CD14-positive monocyte (primary cell): ENCODE measurements at regions not wholly inside any gene's neighbourhood (a gene's known extent, or its start where the extent isn't known, plus 50 kb on each side); places are given as distances from the start of the nearest gene placed in this dataset.
A peak's percentile ranks its signal among the peaks of the same experiment; 100 is the strongest.

Experiments used
- DNase-seq, 3 donors: peaks; one replicate each; pipeline ENCODE4 v3.0.0-alpha.2; 2011 to 2022
- H2AFZ ChIP-seq: 2 replicates; pipeline ENCODE4 v1.6.0; 2012; ENCODE audit warnings: mild to moderate bottlenecking, low read depth, low read length, inconsistent platforms; ENCODE audit not compliant: insufficient read depth, poor library complexity, severe bottlenecking
- H3K27ac ChIP-seq, 2 donors: 1 replicate in 1 of 2; 2 replicates in 1 of 2; pipeline ENCODE4 v1.5.1; 2012 to 2013; ENCODE audit warnings: low read length in 2 of 2, control low read depth in 1 of 2, inconsistent platforms in 1 of 2, low read depth in 1 of 2, mild to moderate bottlenecking in 1 of 2
- H3K27me3 ChIP-seq, 2 donors: one replicate each; pipeline versions ENCODE4 v1.6.0 to v1.6.1; 2011 to 2013; ENCODE audit warnings: low read length in 2 of 2; ENCODE audit not compliant: control insufficient read depth in 2 of 2, insufficient read depth in 2 of 2
- H3K36me3 ChIP-seq, 2 donors: replicated peaks in 1 of 2; 1 replicate in 1 of 2; 2 replicates in 1 of 2; pipeline versions ENCODE4 v1.5.1 to v1.6.1; 2012 to 2013; ENCODE audit warnings: low read length in 2 of 2, control low read depth in 1 of 2, inconsistent platforms in 1 of 2, mild to moderate bottlenecking in 1 of 2; ENCODE audit not compliant: insufficient read depth in 2 of 2, control insufficient read depth in 1 of 2
- H3K4me1 ChIP-seq, 2 donors: 1 replicate in 1 of 2; 2 replicates in 1 of 2; pipeline versions ENCODE4 v1.5.1 to v1.6.1; 2012 to 2013; ENCODE audit warnings: low read length in 2 of 2, control low read depth in 1 of 2, inconsistent platforms in 1 of 2, mild to moderate bottlenecking in 1 of 2, moderate library complexity in 1 of 2; ENCODE audit not compliant: insufficient read depth in 2 of 2, control insufficient read depth in 1 of 2
- H3K4me2 ChIP-seq: replicated peaks from 2 replicates; pipeline ENCODE3; 2012; ENCODE audit warnings: low read length, moderate library complexity, mild to moderate bottlenecking; ENCODE audit not compliant: poor library complexity, severe bottlenecking; ENCODE audit errors: extremely low read depth
- H3K4me3 ChIP-seq, 3 experiments: fragments of 200-600 bp in 1 of 3; sonication (generic) in 1 of 3; replicated peaks in 1 of 3; 1 replicate in 2 of 3; 2 replicates in 1 of 3; pipeline ENCODE4 v1.5.1; 2011 to 2013; ENCODE audit warnings: low read length in 3 of 3, mild to moderate bottlenecking in 3 of 3, control low read depth in 2 of 3, low read depth in 2 of 3, inconsistent platforms in 1 of 3, moderate library complexity in 1 of 3
- H3K79me2 ChIP-seq: 2 replicates; pipeline ENCODE4 v1.6.0; 2012; ENCODE audit warnings: mild to moderate bottlenecking, control low read depth, inconsistent platforms, low read length, moderate library complexity; ENCODE audit not compliant: insufficient read depth
- H3K9ac ChIP-seq: 2 replicates; pipeline ENCODE4 v1.6.0; 2017; ENCODE audit warnings: low read length, mild to moderate bottlenecking; ENCODE audit not compliant: insufficient read depth, poor library complexity, severe bottlenecking
- H3K9me3 ChIP-seq, 2 donors: replicated peaks in 1 of 2; 1 replicate in 1 of 2; 2 replicates in 1 of 2; pipeline versions ENCODE4 v1.5.1 to v1.6.1; 2012 to 2013; ENCODE audit warnings: low read length in 2 of 2, control low read depth in 1 of 2; ENCODE audit not compliant: control insufficient read depth in 1 of 2, insufficient read depth in 1 of 2
- H4K20me1 ChIP-seq: 2 replicates; pipeline ENCODE4 v1.6.0; 2012; ENCODE audit warnings: mild to moderate bottlenecking, low read length, control low read depth, moderate library complexity; ENCODE audit not compliant: insufficient read depth
- H3K27ac Mint-ChIP-seq, 7 donors: one replicate each; pipeline ENCODE4 v1.8.0; 2020; ENCODE audit warnings: mild to moderate bottlenecking in 7 of 7, mixed read lengths in 7 of 7, moderate library complexity in 6 of 7, inconsistent platforms in 2 of 7
- H3K27me3 Mint-ChIP-seq, 3 donors: one replicate each; pipeline ENCODE4 v1.8.0; 2021 to 2022; ENCODE audit warnings: low read depth in 3 of 3, mild to moderate bottlenecking in 3 of 3, mixed read lengths in 3 of 3, moderate library complexity in 3 of 3, inconsistent platforms in 1 of 3
- H3K36me3 Mint-ChIP-seq, 2 donors: one replicate each; pipeline ENCODE4 v1.8.0; 2020; ENCODE audit warnings: mixed read lengths in 2 of 2, inconsistent platforms in 1 of 2, mild to moderate bottlenecking in 1 of 2
- H3K4me1 Mint-ChIP-seq: one replicate; pipeline ENCODE4 v1.8.0; 2020; ENCODE audit warnings: mild to moderate bottlenecking, mixed read lengths
- H3K4me3 Mint-ChIP-seq, 2 donors: one replicate each; pipeline ENCODE4 v1.8.0; 2020; ENCODE audit warnings: mild to moderate bottlenecking in 2 of 2, mixed read lengths in 2 of 2, moderate library complexity in 1 of 2
- H3K9me3 Mint-ChIP-seq, 7 donors: one replicate each; pipeline ENCODE4 v1.8.0; 2020 to 2022; ENCODE audit warnings: mixed read lengths in 7 of 7, mild to moderate bottlenecking in 6 of 7, moderate library complexity in 6 of 7, inconsistent platforms in 2 of 7
- CTCF ChIP-seq: fragments of 200-600 bp; IDR thresholded peaks from one replicate; pipeline ENCODE4 v1.8.0; 2022; ENCODE audit warnings: antibody characterized with exemption, mild to moderate bottlenecking
- WGBS: methylation state at CpG from one replicate; pipeline ENCODE4 v1.1.5; 2013; ENCODE audit warnings: missing lambda C conversion rate; ENCODE audit not compliant: insufficient coverage; 5-methylcytosine and 5-hydroxymethylcytosine counted together
- intact Hi-C, 2 donors: fragments of 100-400 bp; cut with micrococcal nuclease; formaldehyde crosslinking; loops; one replicate each; pipeline versions ENCODE4 v1.15.0 to v1.15.1; 2023

- 74% methylated on average over 3 of the region's 7 CpGs for WGBS
- Mint-ChIP-seq H3K4me3 (no peak overlapping the region), H3K9me3 (no peaks in the 10 kb centered on the region), H3K27me3 (peaks cover 0 to 3% (median 1%) of the 10 kb centered on the region in 3 donors), H3K4me1 (no peaks in the 10 kb centered on the region), H3K36me3 (no peaks in the 10 kb centered on the region), H3K27ac (no peak overlapping the region)
- Histone ChIP-seq H3K79me2 (no peaks in the 10 kb centered on the region), H3K27ac (no peak overlapping the region), H3K4me3 (no peak overlapping the region), H3K27me3 (no peaks in the 10 kb centered on the region), H3K9me3 (peaks cover 0 to 14% of the 10 kb centered on the region in 2 donors), H3K4me1 (no peaks in the 10 kb centered on the region), H4K20me1 (no peaks in the 10 kb centered on the region), H3K9ac (no peak overlapping the region), H3K36me3 (no peaks in the 10 kb centered on the region), H2AFZ (no peak overlapping the region), H3K4me2 (no peak overlapping the region)
- intact Hi-C loops, result no loop called here
- DNase-seq, result no peak
- TF ChIP-seq CTCF, result no peak
Observed at GRCh38 chr16:26816266-26816665, 250.5 kb upstream of the C16orf82 start.

GRCh38 chr16:26816885-26817571, 249.7 kb upstream of the C16orf82 start:
- Histone ChIP-seq H2AFZ (no peak overlapping the region), H3K4me2 (no peak overlapping the region), H3K9ac (no peak overlapping the region), H3K27me3 (no peaks in the 10 kb centered on the region), H3K4me3 (no peak overlapping the region), H3K79me2 (no peaks in the 10 kb centered on the region), H4K20me1 (no peaks in the 10 kb centered on the region), H3K36me3 (no peaks in the 10 kb centered on the region), H3K27ac (no peak overlapping the region), H3K9me3 (peaks cover 0 to 14% of the 10 kb centered on the region in 2 donors), H3K4me1 (no peaks in the 10 kb centered on the region)
- Mint-ChIP-seq H3K36me3 (no peaks in the 10 kb centered on the region), H3K27me3 (peaks cover 0 to 4% (median 1%) of the 10 kb centered on the region in 3 donors), H3K9me3 (no peaks in the 10 kb centered on the region), H3K27ac (peak overlapping the region in 1 of 7 donors; percentile 62), H3K4me3 (no peak overlapping the region), H3K4me1 (no peaks in the 10 kb centered on the region)
- no peak for DNase-seq
- intact Hi-C loops, result no loop called here
- WGBS, result 88% methylated on average over 17 of the region's 21 CpGs
- TF ChIP-seq CTCF, result no peak
